GM10266 (cell line): ENCODE measurements at regions not wholly inside any gene's neighbourhood (a gene's known extent, or its start where the extent isn't known, plus 50 kb on each side); places are given as distances from the start of the nearest gene placed in this dataset.
"Not testable (repeated sequence)": the region's sequence is repeated elsewhere in the genome, so short reads cannot be mapped to it uniquely, and the experiment has no call there.

Source experiments
- DNase-seq: peaks from one replicate; pipeline ENCODE4 v3.0.0; 2012; ENCODE audit errors: extremely low spot score
- TF ChIP-seq, protein P1 (sequence below): IDR thresholded peaks from 2 replicates; pipeline ENCODE4 v1.5.1; 2012; ENCODE audit warnings: mild to moderate bottlenecking, low read depth; ENCODE audit not compliant: control insufficient read depth, insufficient read depth; ENCODE audit errors: missing control alignments

DNA sequence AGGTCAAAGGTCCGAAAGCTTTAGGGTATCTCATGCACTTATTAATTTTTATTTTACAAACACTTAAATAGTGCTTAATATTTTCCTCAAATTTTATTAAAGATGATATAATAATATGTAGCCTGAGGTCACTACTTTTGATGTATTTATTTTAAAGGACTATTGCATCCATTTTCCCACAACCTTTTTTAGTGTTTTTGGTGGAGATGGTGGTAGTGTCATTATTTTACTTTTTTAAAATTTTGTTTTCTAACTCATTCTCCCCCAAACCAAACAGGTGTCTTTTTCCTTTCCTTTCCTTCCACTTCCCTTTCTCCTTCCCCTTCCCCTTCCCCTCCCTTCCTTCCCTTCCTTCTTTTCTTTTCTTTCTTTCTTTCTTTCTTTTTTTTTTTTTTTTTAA, 328.6 kb downstream of the CYLC2 start:
- TF ChIP-seq, protein P1, sequence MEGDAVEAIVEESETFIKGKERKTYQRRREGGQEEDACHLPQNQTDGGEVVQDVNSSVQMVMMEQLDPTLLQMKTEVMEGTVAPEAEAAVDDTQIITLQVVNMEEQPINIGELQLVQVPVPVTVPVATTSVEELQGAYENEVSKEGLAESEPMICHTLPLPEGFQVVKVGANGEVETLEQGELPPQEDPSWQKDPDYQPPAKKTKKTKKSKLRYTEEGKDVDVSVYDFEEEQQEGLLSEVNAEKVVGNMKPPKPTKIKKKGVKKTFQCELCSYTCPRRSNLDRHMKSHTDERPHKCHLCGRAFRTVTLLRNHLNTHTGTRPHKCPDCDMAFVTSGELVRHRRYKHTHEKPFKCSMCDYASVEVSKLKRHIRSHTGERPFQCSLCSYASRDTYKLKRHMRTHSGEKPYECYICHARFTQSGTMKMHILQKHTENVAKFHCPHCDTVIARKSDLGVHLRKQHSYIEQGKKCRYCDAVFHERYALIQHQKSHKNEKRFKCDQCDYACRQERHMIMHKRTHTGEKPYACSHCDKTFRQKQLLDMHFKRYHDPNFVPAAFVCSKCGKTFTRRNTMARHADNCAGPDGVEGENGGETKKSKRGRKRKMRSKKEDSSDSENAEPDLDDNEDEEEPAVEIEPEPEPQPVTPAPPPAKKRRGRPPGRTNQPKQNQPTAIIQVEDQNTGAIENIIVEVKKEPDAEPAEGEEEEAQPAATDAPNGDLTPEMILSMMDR, result no peak
- no peak for DNase-seq

- TF ChIP-seq, protein P1, result no peak
- no peak for DNase-seq
Measured at GRCh38 chr9:103335461-103335860, 340.3 kb downstream of the CYLC2 start.

GRCh38 chr9:103355000-103355399, 359.9 kb downstream of the CYLC2 start:
- TF ChIP-seq, protein P1, result no peak
- DNase-seq, result no peak

DNA sequence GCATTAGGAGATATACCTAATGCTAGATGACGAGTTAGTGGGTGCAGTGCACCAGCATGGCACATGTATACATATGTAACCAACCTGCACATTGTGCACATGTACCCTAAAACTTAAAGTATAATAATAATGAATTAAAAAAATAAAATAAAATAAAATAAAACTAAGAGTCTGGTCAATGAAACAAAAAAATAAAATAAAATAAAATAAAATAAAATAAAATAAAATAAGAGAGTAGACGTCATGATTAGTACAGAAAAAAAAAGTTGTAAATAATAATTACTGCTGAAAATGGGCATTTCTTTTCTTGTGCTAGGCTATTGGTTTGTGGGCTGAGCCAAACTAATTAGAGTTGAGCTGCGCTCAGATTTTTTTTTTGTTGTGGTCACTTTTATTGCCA, 362.8 kb downstream of the CYLC2 start:
- DNase-seq, result not testable (repeated sequence)

- TF ChIP-seq, protein P1, result no peak
- no peak for DNase-seq
Measured at GRCh38 chr9:103361906-103362305, 366.8 kb downstream of the CYLC2 start.

DNA sequence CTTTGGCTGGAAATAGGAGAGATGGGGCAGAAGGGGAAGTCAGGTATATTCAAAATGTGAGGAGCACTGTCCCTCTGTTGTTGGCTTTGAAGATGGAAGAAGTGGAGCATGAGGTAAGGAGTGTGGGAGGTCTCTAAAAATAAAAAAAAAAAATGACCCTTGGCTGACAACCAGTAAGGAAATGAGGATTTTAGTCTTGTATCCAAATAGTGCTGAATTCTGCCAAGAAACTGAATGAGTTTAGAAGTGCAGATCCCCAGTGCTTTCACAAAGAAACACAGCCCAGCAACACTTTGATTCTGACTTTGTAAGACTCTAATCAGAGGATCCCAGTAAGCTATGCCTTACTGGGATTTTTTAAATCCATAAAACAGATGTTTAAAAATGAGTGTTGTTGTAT, 367.9 kb downstream of the CYLC2 start:
- no peak for DNase-seq
- TF ChIP-seq, protein P1, result no peak

- DNase-seq, result no peak
- TF ChIP-seq, protein P1, result no peak
Measured at GRCh38 chr9:103364753-103365152, 369.6 kb downstream of the CYLC2 start.

- TF ChIP-seq, protein P1, result no peak
- DNase-seq, result no peak
Measured at GRCh38 chr9:103371152-103371551, 376.0 kb downstream of the CYLC2 start.
